Psoas muscle (tissue), 7 donors: ENCODE measurements at regions not wholly inside any gene's neighbourhood (a gene's known extent, or its start where the extent isn't known, plus 50 kb on each side); places are given as distances from the start of the nearest gene placed in this dataset.

Experiments
- ATAC-seq, 4 donors: fragments of 200-7000 bp; cut with Tn5 transposase; one replicate each; pipeline ENCODE4 v1.9.1; 2020; ENCODE audit warnings: moderate library complexity in 3 of 4, mild to moderate bottlenecking in 2 of 4
- DNase-seq, 2 donors: peaks; one replicate each; pipeline ENCODE4 v3.0.0-alpha.2; 2020
- H3K27ac ChIP-seq: fragments of 200-600 bp; one replicate; pipeline ENCODE4 v1.8.0; 2022
- H3K27me3 ChIP-seq, 3 donors: fragments of 200-600 bp in 1 of 3; one replicate each; pipeline versions ENCODE4 v1.6.1 to v1.8.0; 2013 to 2022; ENCODE audit warnings: low read length in 2 of 3, mild to moderate bottlenecking in 2 of 3, moderate library complexity in 1 of 3; ENCODE audit not compliant: insufficient read depth in 3 of 3
- H3K36me3 ChIP-seq, 2 donors: fragments of 200-600 bp in 1 of 2; one replicate each; pipeline versions ENCODE4 v1.6.1 to v1.8.0; 2013 to 2022; ENCODE audit warnings: low read depth in 1 of 2, mild to moderate bottlenecking in 1 of 2, moderate library complexity in 1 of 2; ENCODE audit not compliant: insufficient read depth in 1 of 2
- H3K4me1 ChIP-seq: fragments of 200-600 bp; one replicate; pipeline ENCODE4 v1.8.0; 2022
- H3K4me3 ChIP-seq: fragments of 200-600 bp; one replicate; pipeline ENCODE4 v1.8.0; 2022; ENCODE audit warnings: mild to moderate bottlenecking
- H3K9me3 ChIP-seq: fragments of 200-600 bp; one replicate; pipeline ENCODE4 v1.8.0; 2022
- CTCF ChIP-seq: fragments of 200-600 bp; IDR thresholded peaks from one replicate; pipeline ENCODE4 v1.8.0; 2022; ENCODE audit warnings: antibody characterized with exemption
- WGBS, 3 donors: extraction: QIAGEN DNeasy Blood & Tissue Kit; methylation state at CpG; one replicate each; pipeline versions ENCODE4 v1.1.6 to v1.1.7; 2013; 5-methylcytosine and 5-hydroxymethylcytosine counted together
- intact Hi-C, 2 donors: fragments of 100-400 bp; cut with DNase I; formaldehyde crosslinking; loops; one replicate each; pipeline versions ENCODE4 v1.11.0 to v1.14.2; 2022
- donor health status: healthy with polysubstance abuse.
- donor health status: DM: no; HTN: no; CAD: no; lungs with moderate emphysema.
- donor health status: Bipolar disorder and iron deficiency.
- donor health status: healthy.
- donor health status: DM: yes; HTN: yes; CAD: no.
- donor health status: DM: no; HTN: no; CAD: no.
- donor health status: DM: yes; HTN: yes; CAD: no.

- Histone ChIP-seq H3K4me3 (no peak overlapping the region), H3K9me3 (no peaks in the 10 kb centered on the region), H3K27me3 (no peaks in the 10 kb centered on the region), H3K4me1 (no peaks in the 10 kb centered on the region), H3K36me3 (no peaks in the 10 kb centered on the region), H3K27ac (no peak overlapping the region)
- intact Hi-C loops: no loop called here
- TF ChIP-seq CTCF: no peak
- DNase-seq (no peak), ATAC-seq (no peak)
- WGBS, 3 donors: 13 to 20% (median 14%) methylated on average over 3 of the region's 3 CpGs
These were observed 993.8 kb upstream of the NCAM2 start for GRCh38 chr21:20004367-20004766.

- Histone ChIP-seq H3K4me3 (no peak overlapping the region), H3K4me1 (no peaks in the 10 kb centered on the region), H3K27me3 (no peaks in the 10 kb centered on the region), H3K27ac (no peak overlapping the region), H3K36me3 (no peaks in the 10 kb centered on the region), H3K9me3 (no peaks in the 10 kb centered on the region)
- intact Hi-C loops: no loop called here
- no peak for ATAC-seq
- WGBS, 3 donors: 38 to 45% (median 43%) methylated on average over 4 of the region's 4 CpGs
- no peak for TF ChIP-seq CTCF
- no peak for DNase-seq
These were observed 987.5 kb upstream of the NCAM2 start for GRCh38 chr21:20010691-20011200.

GRCh38 chr21:20013851-20014250 is 984.4 kb upstream of the NCAM2 start:
- no peak for ATAC-seq
- intact Hi-C loops: no loop called here
- Histone ChIP-seq H3K9me3 (no peaks in the 10 kb centered on the region), H3K27ac (no peak overlapping the region), H3K27me3 (no peaks in the 10 kb centered on the region), H3K4me3 (no peak overlapping the region), H3K4me1 (no peaks in the 10 kb centered on the region), H3K36me3 (no peaks in the 10 kb centered on the region)
- no peak for TF ChIP-seq CTCF
- 86 to 92% (median 90%) methylated on average over 1 of the region's 1 CpG for WGBS, 3 donors
- DNase-seq: no peak

GRCh38 chr21:20016435-20017005 is 981.7 kb upstream of the NCAM2 start:
- intact Hi-C loops: no loop called here
- Histone ChIP-seq H3K27ac (no peak overlapping the region), H3K4me3 (no peak overlapping the region), H3K4me1 (no peaks in the 10 kb centered on the region), H3K9me3 (no peaks in the 10 kb centered on the region), H3K27me3 (no peaks in the 10 kb centered on the region), H3K36me3 (no peaks in the 10 kb centered on the region)
- ATAC-seq (no peak), DNase-seq (no peak)
- WGBS, 3 donors: 84 to 89% (median 88%) methylated on average over 8 of the region's 8 CpGs
- TF ChIP-seq CTCF: no peak

- H3K36me3 ChIP-seq: no peaks in the 10 kb centered on the region
- no peak overlapping the region for H3K4me3 ChIP-seq
- TF ChIP-seq CTCF: no peak
- no peak for DNase-seq
- whole genome bisulfite sequencing, 3 donors: 41 to 60% (median 44%) methylated on average over 6 of the region's 6 CpGs
- H3K4me1 ChIP-seq: no peaks in the 10 kb centered on the region
- intact Hi-C loops: no loop called here
- no peaks in the 10 kb centered on the region for H3K9me3 ChIP-seq
- no peak for ATAC-seq
- H3K27ac ChIP-seq: no peak overlapping the region
- no peaks in the 10 kb centered on the region for H3K27me3 ChIP-seq
These were observed 978.2 kb upstream of the NCAM2 start for GRCh38 chr21:20020026-20020425.
